A549 (cell line): ENCODE measurements at regions not wholly inside any gene's neighbourhood (a gene's known extent, or its start where the extent isn't known, plus 50 kb on each side); places are given as distances from the start of the nearest gene placed in this dataset.

ENCODE experiments used
- CBX2 ChIP-seq: fragments of 200-600 bp; sonication (generic); IDR thresholded peaks from 2 replicates; pipeline ENCODE4 v1.6.1; 2016; ENCODE audit warnings: low read depth, mild to moderate bottlenecking, borderline replicate concordance
- CHD4 ChIP-seq: fragments of 200-600 bp; sonication (generic); IDR thresholded peaks from 2 replicates; pipeline ENCODE4 v1.6.1; 2016; ENCODE audit warnings: antibody characterized with exemption, mild to moderate bottlenecking, borderline replicate concordance
- CTCF ChIP-seq: fragments of >200 bp; sonication (Bioruptor Twin); formaldehyde crosslinking; IDR thresholded peaks from 3 replicates; pipeline ENCODE4 v1.5.1; 2016
- ESRRA ChIP-seq: fragments of 150-350 bp; IDR thresholded peaks from 2 replicates; pipeline ENCODE4 v1.6.1; 2014; ENCODE audit warnings: mild to moderate bottlenecking, low read length, borderline replicate concordance
- HMGXB4 ChIP-seq: fragments of 250-450 bp; sonication (Bioruptor Pico); IDR thresholded peaks from 2 replicates; pipeline ENCODE4 v1.5.0; 2021; ENCODE audit warnings: mild to moderate bottlenecking, moderate library complexity, borderline replicate concordance
- MAX ChIP-seq: IDR thresholded peaks from 2 replicates; pipeline ENCODE4 v1.6.1; 2012

- no peak for TF ChIP-seq CTCF
- TF ChIP-seq MAX: no peak
- no peak for TF ChIP-seq HMGXB4 (CRISPR knock-in tag)
- TF ChIP-seq CBX2: no peak
- TF ChIP-seq ESRRA: no peak
- no peak for TF ChIP-seq CHD4
These were observed 211.2 kb upstream of the TLE3 start for GRCh38 chr15:70308735-70309434.
